ENCODE measurements at regions not wholly inside any gene's neighbourhood (a gene's known extent, or its start where the extent isn't known, plus 50 kb on each side); places are given as distances from the start of the nearest gene placed in this dataset.

DNA sequence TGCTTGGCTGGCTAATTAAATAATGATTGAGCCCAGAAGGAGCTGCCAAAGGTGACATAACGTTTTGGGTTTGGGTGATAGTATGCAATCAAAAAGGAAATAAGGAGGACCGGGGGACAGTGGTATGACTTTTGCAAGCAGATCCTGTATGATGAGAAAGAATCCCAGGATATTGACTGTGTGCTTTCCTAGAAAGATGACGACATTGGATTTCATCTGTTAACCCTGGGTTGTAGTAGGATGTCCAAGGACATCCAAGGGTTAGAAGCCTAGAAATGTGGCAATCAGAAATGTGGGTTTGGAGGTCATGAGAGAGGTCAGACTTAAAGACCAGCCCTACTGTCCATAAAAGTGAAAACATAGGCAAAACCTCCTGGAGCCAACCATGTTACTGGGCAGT lies 50.3 kb upstream of the HMHB1 start:
- no peak overlapping the region; a peak in 1 of 7 replicates for H3K27ac Mint-ChIP-seq
- H4K5ac ChIP-seq (ENCODE audit: insufficient read length, low read depth, low read length): no peak overlapping the region
- no peak overlapping the region for H3K56ac ChIP-seq (ENCODE audit: insufficient read length, low read depth, low read length)
- H2AFZ ChIP-seq (ENCODE audit: low read length): no peak overlapping the region
- no peak overlapping the region for H4K91ac ChIP-seq (ENCODE audit: insufficient read length, low read depth, low read length)
- no peaks in the 10 kb centered on the region for H3K36me3 Mint-ChIP-seq (ENCODE audit: insufficient read depth in 1 of 3, low read depth in 3 of 3)
- no peaks in the 10 kb centered on the region for H3K9me3 Mint-ChIP-seq
- H3K27me3 ChIP-seq (ENCODE audit: insufficient read depth, low read length): no peaks in the 10 kb centered on the region
- no peak overlapping the region for H2BK20ac ChIP-seq (ENCODE audit: low read depth, low read length, poor library complexity, severe bottlenecking)
- no peaks in the 10 kb centered on the region for H4K20me1 ChIP-seq (ENCODE audit: control insufficient read depth, insufficient read depth, insufficient read length)
- H4K8ac ChIP-seq (replicated peaks; ENCODE audit: insufficient read length, low read depth, low read length): no peak overlapping the region
- no peak overlapping the region for H2AK5ac ChIP-seq (ENCODE audit: insufficient read length, low read length)
- H3K4ac ChIP-seq (ENCODE audit: low read depth, low read length): no peak overlapping the region
- H3K9me3 ChIP-seq (ENCODE audit: control insufficient read depth, low read depth, low read length): no peaks in the 10 kb centered on the region
- no peaks in the 10 kb centered on the region for H3K4me1 Mint-ChIP-seq
- no peak overlapping the region for H3K4me3 Mint-ChIP-seq
- H2BK12ac ChIP-seq (ENCODE audit: insufficient read length, low read depth, low read length): no peak overlapping the region
- no peak overlapping the region for H2BK120ac ChIP-seq (ENCODE audit: low read depth, low read length, poor library complexity, severe bottlenecking)
- no peaks in the 10 kb centered on the region for H3K79me2 ChIP-seq (ENCODE audit: insufficient read depth, low read length)
- no peak overlapping the region for H3K4me2 ChIP-seq (ENCODE audit: insufficient read depth, insufficient read length, low read length)
- H3K4me1 ChIP-seq (ENCODE audit: insufficient read depth, low read length): no peaks in the 10 kb centered on the region
- H3K18ac ChIP-seq (ENCODE audit: insufficient read length, low read depth, low read length): no peak overlapping the region
- no peak overlapping the region for H3K14ac ChIP-seq (ENCODE audit: insufficient read depth, low read length)
- H3K79me1 ChIP-seq (ENCODE audit: insufficient read depth, low read depth, low read length, poor library complexity, severe bottlenecking): no peaks in the 10 kb centered on the region
- TF ChIP-seq, protein P1, sequence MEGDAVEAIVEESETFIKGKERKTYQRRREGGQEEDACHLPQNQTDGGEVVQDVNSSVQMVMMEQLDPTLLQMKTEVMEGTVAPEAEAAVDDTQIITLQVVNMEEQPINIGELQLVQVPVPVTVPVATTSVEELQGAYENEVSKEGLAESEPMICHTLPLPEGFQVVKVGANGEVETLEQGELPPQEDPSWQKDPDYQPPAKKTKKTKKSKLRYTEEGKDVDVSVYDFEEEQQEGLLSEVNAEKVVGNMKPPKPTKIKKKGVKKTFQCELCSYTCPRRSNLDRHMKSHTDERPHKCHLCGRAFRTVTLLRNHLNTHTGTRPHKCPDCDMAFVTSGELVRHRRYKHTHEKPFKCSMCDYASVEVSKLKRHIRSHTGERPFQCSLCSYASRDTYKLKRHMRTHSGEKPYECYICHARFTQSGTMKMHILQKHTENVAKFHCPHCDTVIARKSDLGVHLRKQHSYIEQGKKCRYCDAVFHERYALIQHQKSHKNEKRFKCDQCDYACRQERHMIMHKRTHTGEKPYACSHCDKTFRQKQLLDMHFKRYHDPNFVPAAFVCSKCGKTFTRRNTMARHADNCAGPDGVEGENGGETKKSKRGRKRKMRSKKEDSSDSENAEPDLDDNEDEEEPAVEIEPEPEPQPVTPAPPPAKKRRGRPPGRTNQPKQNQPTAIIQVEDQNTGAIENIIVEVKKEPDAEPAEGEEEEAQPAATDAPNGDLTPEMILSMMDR (conservative IDR thresholded peaks at IDR 0.05): no peak
- H3K27ac ChIP-seq (ENCODE audit: insufficient read length, low read depth, low read length): no peak overlapping the region
- H2BK5ac ChIP-seq (ENCODE audit: insufficient read length, low read length): no peak overlapping the region
- H3K23ac ChIP-seq (ENCODE audit: insufficient read length, low read depth, low read length): no peak overlapping the region
- WGBS (ENCODE audit: extremely low coverage, insufficient read length, low lambda C conversion rate): no CpG with 5 or more reads among the region's 3 CpGs
- no peak for DNase-seq
- H3K9ac ChIP-seq (ENCODE audit: extremely low read depth, insufficient read length, low read length): no peak overlapping the region
- no peaks in the 10 kb centered on the region for H3K27me3 Mint-ChIP-seq (ENCODE audit: low read depth)
- no peak overlapping the region for H3T11ph ChIP-seq (ENCODE audit: low read length)
- no peak overlapping the region for H2BK15ac ChIP-seq (ENCODE audit: low read depth, low read length)
- no peaks in the 10 kb centered on the region for H3K23me2 ChIP-seq (ENCODE audit: insufficient read length, low read depth, low read length, poor library complexity, severe bottlenecking)

All from H9 (cell line).